KMS-11 (cell line): ENCODE measurements at regions not wholly inside any gene's neighbourhood (a gene's known extent, or its start where the extent isn't known, plus 50 kb on each side); places are given as distances from the start of the nearest gene placed in this dataset.

Source experiments
- H2AFZ ChIP-seq: fragments of 200-600 bp; sonication (generic); 2 replicates; pipeline ENCODE4 v1.6.1; 2016; ENCODE audit warnings: antibody characterized with exemption, mixed run types, low read depth
- H3K27ac ChIP-seq: fragments of 200-600 bp; sonication (generic); 2 replicates; pipeline ENCODE4 v1.6.1; 2016; ENCODE audit warnings: mild to moderate bottlenecking, mixed run types
- H3K27me3 ChIP-seq: fragments of 200-600 bp; sonication (generic); 2 replicates; pipeline ENCODE4 v1.6.1; 2017; ENCODE audit warnings: mild to moderate bottlenecking, low read depth, mixed run types, moderate library complexity; ENCODE audit not compliant: insufficient read depth
- H3K36me3 ChIP-seq: fragments of 200-600 bp; sonication (generic); 2 replicates; pipeline ENCODE4 v1.6.1; 2017; ENCODE audit warnings: mild to moderate bottlenecking, mixed run types; ENCODE audit not compliant: insufficient read depth
- H3K4me1 ChIP-seq: fragments of 200-600 bp; sonication (generic); 2 replicates; pipeline ENCODE4 v1.6.1; 2016; ENCODE audit warnings: mild to moderate bottlenecking, low read depth, mixed run types; ENCODE audit not compliant: poor library complexity, severe bottlenecking
- H3K4me2 ChIP-seq: fragments of 200-600 bp; sonication (generic); 2 replicates; pipeline ENCODE4 v1.7.0; 2016; ENCODE audit warnings: mild to moderate bottlenecking, mixed run types
- H3K4me3 ChIP-seq: fragments of 200-600 bp; sonication (generic); IDR thresholded peaks from 2 replicates; pipeline ENCODE4 v1.6.1; 2017; ENCODE audit warnings: low read depth, low read length, mixed read lengths; ENCODE audit not compliant: insufficient read depth
- H3K79me2 ChIP-seq: fragments of 200-600 bp; sonication (generic); 2 replicates; pipeline ENCODE4 v1.6.1; 2016; ENCODE audit warnings: low read depth, mixed run types; ENCODE audit not compliant: insufficient read depth
- H3K9ac ChIP-seq: fragments of 200-600 bp; sonication (generic); 2 replicates; pipeline ENCODE4 v1.6.1; 2016; ENCODE audit warnings: mild to moderate bottlenecking, mixed run types
- H4K20me1 ChIP-seq: fragments of 200-600 bp; sonication (generic); 2 replicates; pipeline ENCODE4 v1.6.1; 2016; ENCODE audit warnings: mild to moderate bottlenecking, mixed run types; ENCODE audit not compliant: insufficient read depth
- CTCF ChIP-seq: fragments of 200-600 bp; sonication (generic); conservative IDR thresholded peaks from 2 replicates; pipeline ENCODE4 v1.6.1; 2017; ENCODE audit warnings: low read depth, mild to moderate bottlenecking, antibody characterized with exemption, low read length, moderate library complexity, mixed read lengths

- TF ChIP-seq CTCF, result no peak
- H3K79me2 ChIP-seq, result no peaks in the 10 kb centered on the region
- H3K27me3 ChIP-seq, result no peaks in the 10 kb centered on the region
- H3K27ac ChIP-seq, result no peak overlapping the region
- H3K36me3 ChIP-seq, result no peaks in the 10 kb centered on the region
- H2AFZ ChIP-seq, result no peak overlapping the region
- H3K4me2 ChIP-seq, result no peak overlapping the region
- no peaks in the 10 kb centered on the region for H4K20me1 ChIP-seq
- H3K4me3 ChIP-seq, result no peak overlapping the region
- no peak overlapping the region for H3K9ac ChIP-seq
- peaks cover 15% of the 10 kb centered on the region for H3K4me1 ChIP-seq
Observed at GRCh38 chr6:105900125-105900937, 185.8 kb upstream of the PRDM1 start.

DNA sequence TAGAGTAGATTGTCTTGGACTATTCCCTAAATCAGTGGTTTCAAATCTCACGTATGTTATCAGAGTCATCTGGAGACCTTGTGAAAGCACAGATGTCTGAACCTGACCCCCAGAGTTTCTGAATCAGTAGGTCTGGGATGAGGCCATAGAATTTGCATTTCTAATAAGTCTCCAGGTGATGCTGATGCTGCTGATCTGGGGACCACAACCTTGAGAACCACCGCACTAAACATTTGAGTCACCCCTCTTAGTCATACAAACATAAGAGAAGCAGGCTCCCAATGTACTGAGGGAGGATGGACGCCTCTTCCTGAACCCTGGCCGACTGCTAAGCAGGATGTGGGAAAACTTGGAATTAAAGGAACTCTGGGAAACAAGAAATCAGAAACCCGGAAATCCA, 187.8 kb upstream of the PRDM1 start:
- H3K27me3 ChIP-seq, result no peaks in the 10 kb centered on the region
- H4K20me1 ChIP-seq, result no peaks in the 10 kb centered on the region
- no peaks in the 10 kb centered on the region for H3K79me2 ChIP-seq
- no peak overlapping the region for H2AFZ ChIP-seq
- H3K4me2 ChIP-seq, result no peak overlapping the region
- no peak for TF ChIP-seq CTCF
- no peak overlapping the region for H3K27ac ChIP-seq
- peaks cover 15% of the 10 kb centered on the region for H3K4me1 ChIP-seq
- no peak overlapping the region for H3K4me3 ChIP-seq
- no peak overlapping the region for H3K9ac ChIP-seq
- H3K36me3 ChIP-seq, result no peaks in the 10 kb centered on the region

GRCh38 chr6:105897131-105897530, 189.0 kb upstream of the PRDM1 start:
- H3K4me2 ChIP-seq, result no peak overlapping the region
- H4K20me1 ChIP-seq, result no peaks in the 10 kb centered on the region
- no peaks in the 10 kb centered on the region for H3K36me3 ChIP-seq
- H2AFZ ChIP-seq, result no peak overlapping the region
- no peak overlapping the region for H3K27ac ChIP-seq
- H3K79me2 ChIP-seq, result no peaks in the 10 kb centered on the region
- no peak overlapping the region for H3K9ac ChIP-seq
- no peaks in the 10 kb centered on the region for H3K27me3 ChIP-seq
- H3K4me3 ChIP-seq, result no peak overlapping the region
- H3K4me1 ChIP-seq, result peaks cover 22% of the 10 kb centered on the region
- TF ChIP-seq CTCF, result no peak

GRCh38 chr6:105896821-105897095, 189.4 kb upstream of the PRDM1 start:
- no peaks in the 10 kb centered on the region for H3K79me2 ChIP-seq
- no peaks in the 10 kb centered on the region for H3K36me3 ChIP-seq
- H2AFZ ChIP-seq, result no peak overlapping the region
- no peak overlapping the region for H3K4me2 ChIP-seq
- no peak overlapping the region for H3K4me3 ChIP-seq
- no peak for TF ChIP-seq CTCF
- H3K27me3 ChIP-seq, result no peaks in the 10 kb centered on the region
- H3K27ac ChIP-seq, result no peak overlapping the region
- H3K4me1 ChIP-seq, result peaks cover 22% of the 10 kb centered on the region
- H3K9ac ChIP-seq, result no peak overlapping the region
- no peaks in the 10 kb centered on the region for H4K20me1 ChIP-seq
